ENCODE measurements at regions not wholly inside any gene's neighbourhood (a gene's known extent, or its start where the extent isn't known, plus 50 kb on each side); places are given as distances from the start of the nearest gene placed in this dataset.

GRCh38 chr6:138036111-138036510 is 71.1 kb downstream of the PERP start:
- no peaks in the 10 kb centered on the region for H3K27me3 Mint-ChIP-seq
- no peak overlapping the region for H3K27ac Mint-ChIP-seq
- no peaks in the 10 kb centered on the region for H3K36me3 Mint-ChIP-seq
- H3K4me1 Mint-ChIP-seq: peaks cover 0 to 2% (median 0%) of the 10 kb centered on the region in 3 donors
- H3K9me3 Mint-ChIP-seq: peaks cover 0 to 2% (median 0%) of the 10 kb centered on the region in 3 donors
- no peak overlapping the region for H3K4me3 Mint-ChIP-seq

GRCh38 chr6:138037009-138037504 is 70.2 kb downstream of the PERP start:
- Mint-ChIP-seq H3K36me3 (no peaks in the 10 kb centered on the region), H3K4me3 (no peak overlapping the region), H3K27ac (no peak overlapping the region), H3K4me1 (peaks cover 0 to under 1% (median 0%) of the 10 kb centered on the region in 3 donors), H3K27me3 (no peaks in the 10 kb centered on the region), H3K9me3 (peaks cover 0 to 6% (median 4%) of the 10 kb centered on the region in 3 donors)

GRCh38 chr6:138038142-138038870 is 68.9 kb downstream of the PERP start:
- H3K4me3 Mint-ChIP-seq: no peak overlapping the region
- H3K27me3 Mint-ChIP-seq: no peaks in the 10 kb centered on the region
- H3K36me3 Mint-ChIP-seq: no peaks in the 10 kb centered on the region
- H3K4me1 Mint-ChIP-seq: no peaks in the 10 kb centered on the region
- H3K27ac Mint-ChIP-seq: peak overlapping the region in 1 of 3 donors; percentile 31
- peaks cover 2 to 8% (median 6%) of the 10 kb centered on the region in 3 donors for H3K9me3 Mint-ChIP-seq
